ENCODE measurements at regions not wholly inside any gene's neighbourhood (a gene's known extent, or its start where the extent isn't known, plus 50 kb on each side); places are given as distances from the start of the nearest gene placed in this dataset.

DNA sequence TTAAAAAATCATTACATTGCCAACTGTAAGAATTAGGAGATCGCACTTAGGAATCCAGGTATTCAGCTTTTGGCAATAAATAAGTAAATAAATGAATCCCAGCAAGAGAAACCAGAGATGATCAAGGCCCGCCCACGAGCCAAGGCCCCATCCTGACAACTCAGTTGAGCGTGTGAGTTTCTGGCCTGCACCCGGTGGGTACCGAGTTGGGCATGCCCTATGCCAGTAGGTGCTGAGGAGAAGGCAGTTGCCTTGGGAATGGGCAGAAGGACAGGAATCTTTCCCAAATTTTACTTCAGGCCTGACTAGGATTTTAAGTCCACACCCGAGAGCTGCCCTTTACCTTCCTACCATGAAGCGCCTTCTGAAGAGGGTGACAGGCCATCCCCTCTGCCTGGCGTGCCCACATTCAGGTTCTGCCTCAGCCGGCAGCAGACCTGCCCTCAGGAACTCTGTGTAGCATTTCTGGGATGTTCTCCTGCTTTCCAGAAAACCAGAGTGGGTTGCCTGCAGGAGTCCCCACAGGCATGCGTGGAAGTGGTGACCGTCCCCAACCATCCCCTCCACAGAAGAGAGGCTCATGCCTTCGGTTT, 99.3 kb upstream of the ALDH1A3 start:
- no peak for DNase-seq (ENCODE audit: low spot score)
- no peak overlapping the region for H2AFZ ChIP-seq
- H3K27me3 Mint-ChIP-seq (ENCODE audit: insufficient read depth, low read depth, poor library complexity), result peaks cover 11% of the 10 kb centered on the region

DNA sequence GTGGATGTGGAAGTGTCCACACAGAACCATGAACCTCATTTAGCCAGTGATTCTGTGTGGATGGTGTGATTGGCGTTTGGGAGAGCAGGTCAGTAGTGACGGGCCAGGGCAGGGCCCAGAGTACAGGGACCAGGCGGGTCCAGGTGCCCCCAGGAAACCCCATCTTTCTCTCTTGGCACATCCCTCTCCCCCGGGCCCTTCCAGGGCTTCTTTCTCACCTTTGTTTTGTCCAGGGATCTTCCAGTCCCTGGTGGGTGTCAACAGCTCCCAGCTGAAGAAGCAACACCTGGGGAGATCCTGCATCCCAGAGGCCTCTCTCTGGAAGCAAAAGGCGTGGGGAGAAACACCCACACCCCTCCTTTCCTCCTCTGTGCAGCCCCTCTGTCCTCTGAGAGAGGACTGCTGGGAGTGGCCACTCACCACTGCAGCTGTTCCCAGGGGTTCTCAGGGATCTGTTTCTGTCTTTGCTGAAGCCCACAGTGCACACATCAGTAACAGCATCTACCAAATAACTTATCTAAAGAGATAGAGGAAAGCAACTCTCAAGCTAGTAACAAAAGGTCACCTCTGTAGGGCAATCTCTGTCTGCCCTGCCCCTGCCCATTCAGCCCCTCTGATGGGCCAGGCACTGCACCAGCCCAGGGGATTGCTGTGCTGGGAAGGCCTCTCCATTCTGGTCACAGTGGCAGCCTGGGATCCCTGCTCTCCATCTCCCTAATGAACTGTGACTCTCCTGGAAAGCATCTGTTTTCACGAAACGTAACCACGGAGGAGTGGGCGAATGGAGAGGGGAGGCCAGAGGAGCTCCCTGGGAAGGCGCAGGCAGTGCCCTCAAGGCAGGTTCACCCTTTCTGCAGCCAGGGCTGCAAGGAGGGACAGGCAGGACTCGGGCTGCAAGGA, 98.3 kb upstream of the ALDH1A3 start:
- H3K27me3 ChIP-seq (ENCODE audit: insufficient read depth), result no peaks in the 10 kb centered on the region
- H3K9me2 ChIP-seq (ENCODE audit: insufficient read depth), result no peaks in the 10 kb centered on the region
- no peak overlapping the region for H3K4me3 ChIP-seq
- DNase-seq (ENCODE audit: low spot score) (no peak), ATAC-seq (no peak; the same call in 1 of the 3 replicates)
- no peak overlapping the region for H3K27ac ChIP-seq (ENCODE audit: low read depth)
- no peak overlapping the region for H3K27ac Mint-ChIP-seq
- no peaks in the 10 kb centered on the region for H3K4me1 ChIP-seq (ENCODE audit: insufficient read depth)
- H3K36me3 Mint-ChIP-seq (ENCODE audit: low read depth), result peaks cover 4% of the 10 kb centered on the region; the same call in 1 of the 3 replicates
- H3K36me3 ChIP-seq (ENCODE audit: insufficient read depth), result no peaks in the 10 kb centered on the region
- peaks cover 11% of the 10 kb centered on the region for H3K27me3 Mint-ChIP-seq (ENCODE audit: insufficient read depth, low read depth, poor library complexity)
- H3K79me2 ChIP-seq (replicated peaks; ENCODE audit: insufficient read depth), result no peaks in the 10 kb centered on the region
- H3K4me2 ChIP-seq, result no peak overlapping the region
- no peaks in the 10 kb centered on the region for H3F3A ChIP-seq (replicated peaks; ENCODE audit: low read depth)
- no peak overlapping the region for H3K4me3 Mint-ChIP-seq
- no peak overlapping the region for H2AFZ ChIP-seq
- peaks cover 13% of the 10 kb centered on the region for H3K9me3 Mint-ChIP-seq
- H3K4me1 Mint-ChIP-seq, result no peaks in the 10 kb centered on the region; the same call in 2 of the 3 replicates
- no peaks in the 10 kb centered on the region for H4K20me1 ChIP-seq (replicated peaks; ENCODE audit: insufficient read depth)
- TF ChIP-seq, protein P1, sequence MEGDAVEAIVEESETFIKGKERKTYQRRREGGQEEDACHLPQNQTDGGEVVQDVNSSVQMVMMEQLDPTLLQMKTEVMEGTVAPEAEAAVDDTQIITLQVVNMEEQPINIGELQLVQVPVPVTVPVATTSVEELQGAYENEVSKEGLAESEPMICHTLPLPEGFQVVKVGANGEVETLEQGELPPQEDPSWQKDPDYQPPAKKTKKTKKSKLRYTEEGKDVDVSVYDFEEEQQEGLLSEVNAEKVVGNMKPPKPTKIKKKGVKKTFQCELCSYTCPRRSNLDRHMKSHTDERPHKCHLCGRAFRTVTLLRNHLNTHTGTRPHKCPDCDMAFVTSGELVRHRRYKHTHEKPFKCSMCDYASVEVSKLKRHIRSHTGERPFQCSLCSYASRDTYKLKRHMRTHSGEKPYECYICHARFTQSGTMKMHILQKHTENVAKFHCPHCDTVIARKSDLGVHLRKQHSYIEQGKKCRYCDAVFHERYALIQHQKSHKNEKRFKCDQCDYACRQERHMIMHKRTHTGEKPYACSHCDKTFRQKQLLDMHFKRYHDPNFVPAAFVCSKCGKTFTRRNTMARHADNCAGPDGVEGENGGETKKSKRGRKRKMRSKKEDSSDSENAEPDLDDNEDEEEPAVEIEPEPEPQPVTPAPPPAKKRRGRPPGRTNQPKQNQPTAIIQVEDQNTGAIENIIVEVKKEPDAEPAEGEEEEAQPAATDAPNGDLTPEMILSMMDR (conservative IDR thresholded peaks at IDR 0.05; ENCODE audit: low read depth in 2 of 2), result no peak
- TF ChIP-seq ZNF114 (CRISPR knock-in tag; IDR thresholded peaks at IDR 0.05) (no peak), NANOG (IDR thresholded peaks at IDR 0.05; ENCODE audit: borderline replicate concordance) (no peak), EZH2 (IDR thresholded peaks at IDR 0.05; ENCODE audit: low read depth, unreplicated experiment) (no peak), POLR2AphosphoS5 (IDR thresholded peaks at IDR 0.05; ENCODE audit: low read depth) (no peak), ZNF331 (CRISPR knock-in tag; IDR thresholded peaks at IDR 0.05; ENCODE audit: low read depth) (no peak)

More for the DNA sequence above, 99.3 kb upstream of the ALDH1A3 start:
- H3K4me3 Mint-ChIP-seq, result no peak overlapping the region
- Histone ChIP-seq H3F3A (replicated peaks; ENCODE audit: low read depth) (no peaks in the 10 kb centered on the region), H3K4me3 (no peak overlapping the region), H3K9me2 (ENCODE audit: insufficient read depth) (no peaks in the 10 kb centered on the region), H3K4me2 (no peak overlapping the region), H3K36me3 (ENCODE audit: insufficient read depth) (no peaks in the 10 kb centered on the region), H3K27me3 (ENCODE audit: insufficient read depth) (no peaks in the 10 kb centered on the region), H3K27ac (ENCODE audit: low read depth) (no peak overlapping the region), H4K20me1 (replicated peaks; ENCODE audit: insufficient read depth) (no peaks in the 10 kb centered on the region), H3K79me2 (replicated peaks; ENCODE audit: insufficient read depth) (no peaks in the 10 kb centered on the region), H3K4me1 (ENCODE audit: insufficient read depth) (no peaks in the 10 kb centered on the region)
- H3K4me1 Mint-ChIP-seq, result no peaks in the 10 kb centered on the region; the same call in 2 of the 3 replicates
- ATAC-seq, result no peak
- H3K27ac Mint-ChIP-seq, result no peak overlapping the region
- TF ChIP-seq, protein P2, sequence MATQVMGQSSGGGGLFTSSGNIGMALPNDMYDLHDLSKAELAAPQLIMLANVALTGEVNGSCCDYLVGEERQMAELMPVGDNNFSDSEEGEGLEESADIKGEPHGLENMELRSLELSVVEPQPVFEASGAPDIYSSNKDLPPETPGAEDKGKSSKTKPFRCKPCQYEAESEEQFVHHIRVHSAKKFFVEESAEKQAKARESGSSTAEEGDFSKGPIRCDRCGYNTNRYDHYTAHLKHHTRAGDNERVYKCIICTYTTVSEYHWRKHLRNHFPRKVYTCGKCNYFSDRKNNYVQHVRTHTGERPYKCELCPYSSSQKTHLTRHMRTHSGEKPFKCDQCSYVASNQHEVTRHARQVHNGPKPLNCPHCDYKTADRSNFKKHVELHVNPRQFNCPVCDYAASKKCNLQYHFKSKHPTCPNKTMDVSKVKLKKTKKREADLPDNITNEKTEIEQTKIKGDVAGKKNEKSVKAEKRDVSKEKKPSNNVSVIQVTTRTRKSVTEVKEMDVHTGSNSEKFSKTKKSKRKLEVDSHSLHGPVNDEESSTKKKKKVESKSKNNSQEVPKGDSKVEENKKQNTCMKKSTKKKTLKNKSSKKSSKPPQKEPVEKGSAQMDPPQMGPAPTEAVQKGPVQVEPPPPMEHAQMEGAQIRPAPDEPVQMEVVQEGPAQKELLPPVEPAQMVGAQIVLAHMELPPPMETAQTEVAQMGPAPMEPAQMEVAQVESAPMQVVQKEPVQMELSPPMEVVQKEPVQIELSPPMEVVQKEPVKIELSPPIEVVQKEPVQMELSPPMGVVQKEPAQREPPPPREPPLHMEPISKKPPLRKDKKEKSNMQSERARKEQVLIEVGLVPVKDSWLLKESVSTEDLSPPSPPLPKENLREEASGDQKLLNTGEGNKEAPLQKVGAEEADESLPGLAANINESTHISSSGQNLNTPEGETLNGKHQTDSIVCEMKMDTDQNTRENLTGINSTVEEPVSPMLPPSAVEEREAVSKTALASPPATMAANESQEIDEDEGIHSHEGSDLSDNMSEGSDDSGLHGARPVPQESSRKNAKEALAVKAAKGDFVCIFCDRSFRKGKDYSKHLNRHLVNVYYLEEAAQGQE (IDR thresholded peaks at IDR 0.05; ENCODE audit: unreplicated experiment), result no peak
- no peak for TF ChIP-seq NANOG (IDR thresholded peaks at IDR 0.05; ENCODE audit: borderline replicate concordance)
- TF ChIP-seq, protein P1 (conservative IDR thresholded peaks at IDR 0.05; ENCODE audit: low read depth in 2 of 2), result no peak
- peaks cover 8% of the 10 kb centered on the region for H3K36me3 Mint-ChIP-seq (ENCODE audit: low read depth)
- H3K9me3 Mint-ChIP-seq, result peaks cover 23% of the 10 kb centered on the region

All from GM23338 (cell line).